ENCODE measurements at regions not wholly inside any gene's neighbourhood (a gene's known extent, or its start where the extent isn't known, plus 50 kb on each side); places are given as distances from the start of the nearest gene placed in this dataset.

DNA sequence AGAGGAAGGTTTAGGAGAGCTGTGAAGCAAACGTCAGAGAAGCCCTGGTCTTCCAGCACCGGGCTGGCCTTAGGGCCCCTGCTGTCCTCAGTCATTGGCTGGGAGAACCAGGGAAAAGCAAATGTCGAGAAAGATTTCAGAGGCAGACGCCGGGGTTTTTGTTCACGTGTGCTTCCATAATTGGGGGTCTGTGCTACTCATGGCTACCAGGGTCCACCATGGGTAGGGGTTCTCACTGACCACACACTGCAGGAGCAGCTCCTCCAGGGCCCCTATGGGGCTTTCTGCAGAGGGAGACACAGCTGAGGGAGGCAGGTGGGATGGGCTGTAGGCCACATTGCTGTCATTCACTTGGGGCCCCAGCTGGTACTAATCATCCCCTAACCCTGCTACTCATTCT lies 291.8 kb upstream of the FOXQ1 start:
- Mint-ChIP-seq H3K27me3 (ENCODE audit: unreplicated experiment) (peaks cover 17% of the 10 kb centered on the region), H3K36me3 (ENCODE audit: unreplicated experiment) (no peaks in the 10 kb centered on the region), H3K9me3 (ENCODE audit: unreplicated experiment) (no peaks in the 10 kb centered on the region), H3K27ac (ENCODE audit: unreplicated experiment) (no peak overlapping the region), H3K4me3 (ENCODE audit: unreplicated experiment) (no peak overlapping the region), H3K4me1 (ENCODE audit: unreplicated experiment) (peaks cover 15% of the 10 kb centered on the region)
- TF ChIP-seq, protein P1, sequence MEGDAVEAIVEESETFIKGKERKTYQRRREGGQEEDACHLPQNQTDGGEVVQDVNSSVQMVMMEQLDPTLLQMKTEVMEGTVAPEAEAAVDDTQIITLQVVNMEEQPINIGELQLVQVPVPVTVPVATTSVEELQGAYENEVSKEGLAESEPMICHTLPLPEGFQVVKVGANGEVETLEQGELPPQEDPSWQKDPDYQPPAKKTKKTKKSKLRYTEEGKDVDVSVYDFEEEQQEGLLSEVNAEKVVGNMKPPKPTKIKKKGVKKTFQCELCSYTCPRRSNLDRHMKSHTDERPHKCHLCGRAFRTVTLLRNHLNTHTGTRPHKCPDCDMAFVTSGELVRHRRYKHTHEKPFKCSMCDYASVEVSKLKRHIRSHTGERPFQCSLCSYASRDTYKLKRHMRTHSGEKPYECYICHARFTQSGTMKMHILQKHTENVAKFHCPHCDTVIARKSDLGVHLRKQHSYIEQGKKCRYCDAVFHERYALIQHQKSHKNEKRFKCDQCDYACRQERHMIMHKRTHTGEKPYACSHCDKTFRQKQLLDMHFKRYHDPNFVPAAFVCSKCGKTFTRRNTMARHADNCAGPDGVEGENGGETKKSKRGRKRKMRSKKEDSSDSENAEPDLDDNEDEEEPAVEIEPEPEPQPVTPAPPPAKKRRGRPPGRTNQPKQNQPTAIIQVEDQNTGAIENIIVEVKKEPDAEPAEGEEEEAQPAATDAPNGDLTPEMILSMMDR (IDR thresholded peaks at IDR 0.05), result no peak
- no peak for DNase-seq (ENCODE audit: extremely low spot score, unreplicated experiment)

DNA sequence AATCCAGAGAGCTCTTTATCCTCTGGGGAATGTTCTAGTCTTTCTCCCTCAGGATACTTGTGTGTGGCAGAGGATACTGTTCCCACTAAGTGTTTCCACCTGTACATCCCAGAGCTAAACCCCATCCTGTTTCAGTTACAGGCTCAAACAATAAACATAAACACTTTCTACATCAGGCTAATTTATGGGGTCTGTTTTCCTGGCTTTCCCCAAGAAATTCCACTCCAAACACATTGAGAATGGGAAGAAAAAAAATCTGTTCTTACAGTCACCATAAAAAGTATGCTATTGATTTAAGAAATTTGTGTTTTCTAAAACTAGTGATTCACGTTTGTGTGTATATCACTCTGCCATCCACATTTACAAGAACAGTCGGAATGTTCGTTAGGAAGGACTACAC lies 293.9 kb upstream of the FOXQ1 start:
- TF ChIP-seq, protein P1 (IDR thresholded peaks at IDR 0.05), result no peak
- Mint-ChIP-seq H3K9me3 (ENCODE audit: unreplicated experiment) (no peaks in the 10 kb centered on the region), H3K27me3 (ENCODE audit: unreplicated experiment) (peaks cover 17% of the 10 kb centered on the region), H3K4me1 (ENCODE audit: unreplicated experiment) (no peaks in the 10 kb centered on the region), H3K36me3 (ENCODE audit: unreplicated experiment) (no peaks in the 10 kb centered on the region), H3K4me3 (ENCODE audit: unreplicated experiment) (no peak overlapping the region), H3K27ac (ENCODE audit: unreplicated experiment) (no peak overlapping the region)
- no peak for DNase-seq (ENCODE audit: extremely low spot score, unreplicated experiment)

GRCh38 chr6:1016329-1017302 lies 295.3 kb upstream of the FOXQ1 start:
- no peak overlapping the region for H3K27ac Mint-ChIP-seq (ENCODE audit: unreplicated experiment)

GRCh38 chr6:1015825-1016224 lies 296.1 kb upstream of the FOXQ1 start:
- Mint-ChIP-seq H3K4me3 (ENCODE audit: unreplicated experiment) (no peak overlapping the region), H3K4me1 (ENCODE audit: unreplicated experiment) (no peaks in the 10 kb centered on the region), H3K36me3 (ENCODE audit: unreplicated experiment) (no peaks in the 10 kb centered on the region), H3K9me3 (ENCODE audit: unreplicated experiment) (no peaks in the 10 kb centered on the region), H3K27ac (ENCODE audit: unreplicated experiment) (no peak overlapping the region), H3K27me3 (ENCODE audit: unreplicated experiment) (peaks cover 17% of the 10 kb centered on the region)
- TF ChIP-seq, protein P1 (IDR thresholded peaks at IDR 0.05), result no peak
- peak; percentile 72 for DNase-seq (ENCODE audit: extremely low spot score, unreplicated experiment)

More at GRCh38 chr6:1016329-1017302, 295.3 kb upstream of the FOXQ1 start:
- peak; percentile 67 for DNase-seq (ENCODE audit: extremely low spot score, unreplicated experiment)
- H3K4me1 Mint-ChIP-seq (ENCODE audit: unreplicated experiment), result no peaks in the 10 kb centered on the region
- H3K36me3 Mint-ChIP-seq (ENCODE audit: unreplicated experiment), result no peaks in the 10 kb centered on the region
- H3K27me3 Mint-ChIP-seq (ENCODE audit: unreplicated experiment), result peaks cover 17% of the 10 kb centered on the region
- H3K4me3 Mint-ChIP-seq (ENCODE audit: unreplicated experiment), result no peak overlapping the region
- no peaks in the 10 kb centered on the region for H3K9me3 Mint-ChIP-seq (ENCODE audit: unreplicated experiment)
- TF ChIP-seq, protein P1 (IDR thresholded peaks at IDR 0.05), result no peak

- no peak overlapping the region for H3K4me3 Mint-ChIP-seq (ENCODE audit: unreplicated experiment)
- H3K36me3 Mint-ChIP-seq (ENCODE audit: unreplicated experiment), result no peaks in the 10 kb centered on the region
- no peaks in the 10 kb centered on the region for H3K4me1 Mint-ChIP-seq (ENCODE audit: unreplicated experiment)
- TF ChIP-seq, protein P1 (IDR thresholded peaks at IDR 0.05), result no peak
- DNase-seq (ENCODE audit: extremely low spot score, unreplicated experiment), result peak; percentile 34
- H3K27ac Mint-ChIP-seq (ENCODE audit: unreplicated experiment), result no peak overlapping the region
- peaks cover 13% of the 10 kb centered on the region for H3K27me3 Mint-ChIP-seq (ENCODE audit: unreplicated experiment)
- no peaks in the 10 kb centered on the region for H3K9me3 Mint-ChIP-seq (ENCODE audit: unreplicated experiment)
Observed at GRCh38 chr6:1014431-1014807, 297.5 kb upstream of the FOXQ1 start.

All from osteocyte (in vitro differentiated cells).